Coronary artery (tissue), 2 donors: ENCODE measurements at regions not wholly inside any gene's neighbourhood (a gene's known extent, or its start where the extent isn't known, plus 50 kb on each side); places are given as distances from the start of the nearest gene placed in this dataset.

Experiments
- DNase-seq: peaks from one replicate; pipeline ENCODE4 v3.0.0-alpha.2; 2017; ENCODE audit warnings: low spot score
- H3K27ac ChIP-seq, 2 donors: fragments of 200-600 bp; sonication (generic); one replicate each; pipeline ENCODE4 v1.5.1; 2016 to 2019
- H3K4me3 ChIP-seq: fragments of 200-600 bp; sonication (generic); 2 replicates; pipeline ENCODE4 v1.5.1; 2016; ENCODE audit warnings: mild to moderate bottlenecking, moderate library complexity
- TF ChIP-seq, protein P1 (sequence below): fragments of 200-600 bp; sonication (generic); IDR thresholded peaks from one replicate; pipeline ENCODE4 v1.5.1; 2019; ENCODE audit warnings: antibody characterized with exemption

DNA sequence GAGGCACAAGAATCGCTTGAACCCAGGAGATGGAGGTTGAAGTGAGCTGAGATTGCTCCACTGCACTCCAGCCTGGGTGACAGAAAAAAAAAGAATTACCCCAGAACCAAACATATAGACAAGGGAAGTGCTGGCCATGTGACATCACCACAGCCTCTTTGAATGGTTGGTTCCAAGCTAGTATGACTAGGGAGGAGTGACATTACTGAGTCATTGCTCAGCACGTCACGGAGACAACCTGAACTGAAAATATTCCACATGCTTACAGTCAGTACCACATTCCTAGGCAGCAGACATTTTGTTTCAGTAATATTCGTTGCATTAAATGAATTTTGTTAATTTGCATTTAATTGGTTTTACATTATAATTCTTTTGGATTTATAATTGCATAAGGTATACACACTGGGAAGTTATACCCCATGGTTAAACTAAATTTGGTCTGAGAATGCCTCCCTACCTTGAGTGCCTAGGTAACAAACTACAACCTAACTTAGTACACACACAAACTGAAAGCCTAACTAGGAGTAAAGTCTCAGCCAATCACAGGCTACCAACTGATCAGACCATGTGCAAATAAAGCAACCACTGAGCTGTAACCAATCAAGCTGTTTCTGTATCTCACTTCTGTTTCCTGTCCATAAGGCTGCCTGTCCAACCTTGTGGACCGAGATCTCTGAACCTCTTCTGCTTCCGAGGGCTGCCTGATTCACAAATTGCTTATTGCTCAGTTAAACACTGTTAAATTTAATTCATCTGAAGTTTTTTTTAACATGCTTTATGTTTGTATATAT, 164.4 kb downstream of the CAND1 start:
- TF ChIP-seq, protein P1, sequence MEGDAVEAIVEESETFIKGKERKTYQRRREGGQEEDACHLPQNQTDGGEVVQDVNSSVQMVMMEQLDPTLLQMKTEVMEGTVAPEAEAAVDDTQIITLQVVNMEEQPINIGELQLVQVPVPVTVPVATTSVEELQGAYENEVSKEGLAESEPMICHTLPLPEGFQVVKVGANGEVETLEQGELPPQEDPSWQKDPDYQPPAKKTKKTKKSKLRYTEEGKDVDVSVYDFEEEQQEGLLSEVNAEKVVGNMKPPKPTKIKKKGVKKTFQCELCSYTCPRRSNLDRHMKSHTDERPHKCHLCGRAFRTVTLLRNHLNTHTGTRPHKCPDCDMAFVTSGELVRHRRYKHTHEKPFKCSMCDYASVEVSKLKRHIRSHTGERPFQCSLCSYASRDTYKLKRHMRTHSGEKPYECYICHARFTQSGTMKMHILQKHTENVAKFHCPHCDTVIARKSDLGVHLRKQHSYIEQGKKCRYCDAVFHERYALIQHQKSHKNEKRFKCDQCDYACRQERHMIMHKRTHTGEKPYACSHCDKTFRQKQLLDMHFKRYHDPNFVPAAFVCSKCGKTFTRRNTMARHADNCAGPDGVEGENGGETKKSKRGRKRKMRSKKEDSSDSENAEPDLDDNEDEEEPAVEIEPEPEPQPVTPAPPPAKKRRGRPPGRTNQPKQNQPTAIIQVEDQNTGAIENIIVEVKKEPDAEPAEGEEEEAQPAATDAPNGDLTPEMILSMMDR: no peak
- H3K4me3 ChIP-seq: no peak overlapping the region
- peak overlapping the region; percentile 74 to 79 for H3K27ac ChIP-seq
- DNase-seq: no peak

DNA sequence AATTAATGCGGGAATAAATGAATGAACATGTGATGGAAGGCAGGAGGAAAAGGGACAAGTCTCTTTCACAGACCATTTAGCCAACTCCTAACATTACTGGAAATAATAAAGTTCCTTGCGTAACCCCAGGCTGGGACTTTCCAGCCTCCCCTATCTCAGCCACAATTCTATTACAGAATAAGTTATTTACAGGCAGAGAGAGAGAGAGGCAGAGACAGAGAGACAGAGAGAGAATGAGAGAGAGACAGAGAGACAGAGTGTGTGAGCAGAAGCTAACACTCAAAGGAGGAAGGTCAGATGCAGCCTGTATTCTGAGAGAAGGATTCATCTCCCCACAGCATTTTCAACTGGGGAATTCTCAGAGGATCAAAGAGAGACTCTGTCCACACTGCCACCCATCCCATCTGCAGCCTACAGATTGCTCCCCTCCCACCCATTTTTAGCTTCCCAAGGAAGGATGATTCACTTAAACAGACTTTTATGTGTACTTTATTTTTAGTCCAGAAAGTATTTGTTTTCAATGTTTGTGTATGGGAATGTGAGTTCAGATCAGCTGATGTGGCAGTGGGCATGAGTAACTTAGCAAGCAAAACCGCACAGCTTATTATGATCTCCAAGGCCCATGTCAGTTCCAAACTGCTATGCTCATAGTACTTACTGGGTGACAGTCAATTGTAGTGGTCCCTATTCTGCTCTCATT, 165.7 kb downstream of the CAND1 start:
- Histone ChIP-seq H3K4me3 (no peak overlapping the region), H3K27ac (peak overlapping the region; percentile 74 to 79)
- DNase-seq: no peak
- TF ChIP-seq, protein P1: no peak

DNA sequence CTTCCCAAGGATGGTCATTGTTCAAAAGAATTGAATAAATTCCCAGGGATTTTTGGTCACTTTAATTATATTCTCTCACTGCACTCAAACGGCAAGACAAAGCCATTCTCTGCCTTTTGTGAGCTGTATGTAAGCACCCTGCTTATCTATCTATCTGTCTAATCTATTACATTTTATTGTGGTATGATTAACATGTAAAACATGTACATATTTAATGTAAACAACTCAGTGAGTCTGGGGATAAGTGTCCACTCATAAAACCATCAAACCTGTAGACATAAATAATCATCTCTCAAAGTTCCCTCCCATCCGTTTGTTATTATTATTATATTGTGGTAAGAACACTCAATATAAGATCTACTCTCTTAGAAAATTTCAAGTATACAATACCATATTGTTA, 167.1 kb downstream of the CAND1 start:
- no peak for DNase-seq
- TF ChIP-seq, protein P1: no peak
- peak overlapping the region; percentile 74 to 79 for H3K27ac ChIP-seq
- no peak overlapping the region for H3K4me3 ChIP-seq

DNA sequence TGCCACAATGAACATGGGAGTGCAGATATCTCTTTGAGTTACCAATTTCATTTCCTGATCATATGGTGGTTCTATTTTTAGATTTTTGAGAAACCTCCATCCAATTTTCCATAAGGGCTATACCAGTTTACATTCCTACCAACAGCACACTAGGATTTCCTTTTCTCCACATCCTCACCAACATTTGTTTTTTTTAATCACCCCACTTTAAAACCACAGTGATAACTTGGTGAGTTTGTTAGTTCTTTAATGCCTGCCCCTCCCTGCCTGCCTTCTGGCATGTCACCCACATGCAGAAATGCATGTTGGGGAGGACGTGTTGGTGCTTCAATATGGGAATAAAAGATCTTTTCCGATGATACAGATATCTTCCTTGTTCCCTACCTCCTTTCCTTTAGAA, 167.9 kb downstream of the CAND1 start:
- Histone ChIP-seq H3K4me3 (no peak overlapping the region), H3K27ac (no peak overlapping the region)
- TF ChIP-seq, protein P1: no peak
- DNase-seq: no peak

DNA sequence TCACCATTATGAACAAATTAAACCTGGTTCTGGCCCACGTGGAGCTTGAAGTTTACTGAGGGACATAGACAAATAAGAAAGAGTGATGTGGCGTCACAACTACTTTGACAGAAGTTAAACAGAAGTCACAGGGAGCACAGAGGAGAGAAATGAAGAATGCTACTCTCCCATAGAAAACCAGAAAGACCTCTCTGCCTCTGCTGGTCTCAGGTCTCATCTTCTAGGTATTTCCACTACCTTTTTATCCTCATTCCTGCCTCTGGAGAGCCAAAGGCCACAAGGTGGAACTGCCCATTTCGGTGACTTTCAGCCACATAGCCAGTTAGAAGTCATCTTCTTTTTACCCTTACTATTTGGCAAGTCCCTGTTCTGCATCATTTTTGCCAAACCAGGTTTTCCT, 170.5 kb downstream of the CAND1 start:
- TF ChIP-seq, protein P1: no peak
- no peak overlapping the region for H3K4me3 ChIP-seq
- no peak overlapping the region for H3K27ac ChIP-seq

DNA sequence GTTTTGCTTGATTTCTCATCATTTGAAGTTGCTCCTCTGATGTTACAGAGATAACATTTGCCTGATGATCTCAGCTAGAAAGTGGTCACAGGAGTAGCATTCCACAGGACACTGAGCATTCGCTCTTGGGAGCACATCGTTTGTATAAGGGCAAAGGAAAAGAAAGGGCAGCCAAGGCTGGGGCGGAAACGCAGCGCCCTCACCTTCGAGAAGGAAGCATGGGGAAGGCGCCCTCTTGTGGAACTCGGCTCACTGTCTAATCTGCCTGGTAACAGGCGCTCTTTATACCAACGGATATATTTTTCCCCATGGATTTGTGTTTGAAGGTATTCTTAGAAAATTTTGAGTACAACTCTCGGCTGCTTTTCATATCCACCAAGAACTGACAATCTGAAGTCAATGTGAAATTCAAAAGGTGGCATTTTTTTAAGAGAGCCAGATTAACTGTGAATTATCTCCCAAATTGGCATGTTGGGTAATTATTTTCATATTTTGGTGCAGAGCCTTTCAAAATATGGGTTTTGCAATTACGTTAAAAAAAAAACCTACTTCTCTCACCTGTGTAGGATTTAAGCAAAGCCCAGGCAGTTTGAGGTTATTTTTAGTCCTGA, 172.7 kb downstream of the CAND1 start:
- peak; percentile 88 for DNase-seq
- H3K4me3 ChIP-seq: peak overlapping the region; percentile 31
- TF ChIP-seq, protein P1: peak; percentile 78
- peak overlapping the region; percentile 49 to 63 for H3K27ac ChIP-seq

More for the DNA sequence above, 170.5 kb downstream of the CAND1 start:
- no peak for DNase-seq
